ENCODE measurements at regions not wholly inside any gene's neighbourhood (a gene's known extent, or its start where the extent isn't known, plus 50 kb on each side); places are given as distances from the start of the nearest gene placed in this dataset.
A peak's percentile ranks its signal among the peaks of the same experiment; 100 is the strongest.
"Not testable (repeated sequence)": the region's sequence is repeated elsewhere in the genome, so short reads cannot be mapped to it uniquely, and the experiment has no call there.

- DNase-seq (ENCODE audit: low spot score), result no peak
Measured at GRCh38 chr2:21194147-21194546, 70.4 kb downstream of the TDRD15 start.

GRCh38 chr2:21194858-21195271 is 71.1 kb downstream of the TDRD15 start:
- DNase-seq (ENCODE audit: low spot score), result no peak

GRCh38 chr2:21195326-21195725 is 71.6 kb downstream of the TDRD15 start:
- DNase-seq (ENCODE audit: low spot score), result no peak

GRCh38 chr2:21198637-21199036 is 74.9 kb downstream of the TDRD15 start:
- no peak for DNase-seq (ENCODE audit: low spot score)

- no peak for DNase-seq (ENCODE audit: low spot score)
Measured at GRCh38 chr2:21203976-21204375, 80.2 kb downstream of the TDRD15 start.

- not testable (repeated sequence) for DNase-seq (ENCODE audit: low spot score)
Measured at GRCh38 chr2:21214085-21214484, 90.3 kb downstream of the TDRD15 start.

- no peak for DNase-seq (ENCODE audit: low spot score)
Measured at GRCh38 chr2:21217442-21217841, 93.7 kb downstream of the TDRD15 start.

GRCh38 chr2:21220930-21221329 is 97.2 kb downstream of the TDRD15 start:
- DNase-seq (ENCODE audit: low spot score), result no peak

- DNase-seq (ENCODE audit: low spot score), result no peak
Measured at GRCh38 chr2:21223618-21224017, 99.8 kb downstream of the TDRD15 start.

- peak; percentile 20 for DNase-seq (ENCODE audit: low spot score)
Measured at GRCh38 chr2:21228041-21228895, 104.5 kb downstream of the TDRD15 start.

GRCh38 chr2:21229302-21229701 is 105.5 kb downstream of the TDRD15 start:
- no peak for DNase-seq (ENCODE audit: low spot score)

- no peak for DNase-seq (ENCODE audit: low spot score)
Measured at GRCh38 chr2:21230140-21230539, 106.4 kb downstream of the TDRD15 start.

GRCh38 chr2:21231985-21232384 is 108.2 kb downstream of the TDRD15 start:
- no peak for DNase-seq (ENCODE audit: low spot score)

- DNase-seq (ENCODE audit: low spot score), result no peak
Measured at GRCh38 chr2:21233194-21233593, 109.4 kb downstream of the TDRD15 start.

- DNase-seq (ENCODE audit: low spot score), result no peak
Measured at GRCh38 chr2:21234001-21234400, 110.2 kb downstream of the TDRD15 start.

GRCh38 chr2:21234464-21235120 is 110.8 kb downstream of the TDRD15 start:
- no peak for DNase-seq (ENCODE audit: low spot score)

GRCh38 chr2:21239749-21240148 is 116.0 kb downstream of the TDRD15 start:
- DNase-seq (ENCODE audit: low spot score), result not testable (repeated sequence)

GRCh38 chr2:21244161-21244560 is 120.4 kb downstream of the TDRD15 start:
- DNase-seq (ENCODE audit: low spot score), result no peak

- no peak for DNase-seq (ENCODE audit: low spot score)
Measured at GRCh38 chr2:21245565-21245964, 121.8 kb downstream of the TDRD15 start.

GRCh38 chr2:21249367-21249766 is 125.6 kb downstream of the TDRD15 start:
- no peak for DNase-seq (ENCODE audit: low spot score)

- no peak for DNase-seq (ENCODE audit: low spot score)
Measured at GRCh38 chr2:21250673-21251072, 126.9 kb downstream of the TDRD15 start.

- DNase-seq (ENCODE audit: low spot score), result no peak
Measured at GRCh38 chr2:21251216-21251980, 127.6 kb downstream of the TDRD15 start.
